Glutamatergic neuron (in vitro differentiated cells): ENCODE measurements at regions not wholly inside any gene's neighbourhood (a gene's known extent, or its start where the extent isn't known, plus 50 kb on each side); places are given as distances from the start of the nearest gene placed in this dataset.
A peak's percentile ranks its signal among the peaks of the same experiment; 100 is the strongest.

Source experiments
- DNase-seq: peaks from one replicate; pipeline ENCODE4 v3.0.0; 2022
- H3K27ac Mint-ChIP-seq: one replicate; pipeline ENCODE4 v1.8.0; 2020; ENCODE audit warnings: mild to moderate bottlenecking, mixed read lengths, inconsistent platforms; ENCODE audit not compliant: unreplicated experiment
- H3K27me3 Mint-ChIP-seq: one replicate; pipeline ENCODE4 v1.8.0; 2020; ENCODE audit warnings: mild to moderate bottlenecking, moderate library complexity, mixed read lengths, inconsistent platforms; ENCODE audit not compliant: unreplicated experiment
- H3K36me3 Mint-ChIP-seq: one replicate; pipeline ENCODE4 v1.8.0; 2020; ENCODE audit warnings: mild to moderate bottlenecking, mixed read lengths, inconsistent platforms; ENCODE audit not compliant: unreplicated experiment
- H3K4me1 Mint-ChIP-seq: one replicate; pipeline ENCODE4 v1.8.0; 2020; ENCODE audit warnings: mild to moderate bottlenecking, low read depth, mixed read lengths, inconsistent platforms; ENCODE audit not compliant: unreplicated experiment
- H3K4me3 Mint-ChIP-seq: one replicate; pipeline ENCODE4 v1.8.0; 2020; ENCODE audit warnings: mild to moderate bottlenecking, mixed read lengths, inconsistent platforms; ENCODE audit not compliant: unreplicated experiment
- H3K9me3 Mint-ChIP-seq: one replicate; pipeline ENCODE4 v1.8.0; 2020; ENCODE audit warnings: mild to moderate bottlenecking, moderate library complexity, mixed read lengths, inconsistent platforms; ENCODE audit not compliant: unreplicated experiment
- TF ChIP-seq, protein P1 (sequence below): fragments of 200-600 bp; sonication (generic); IDR thresholded peaks from one replicate; pipeline ENCODE4 v1.5.0; 2021; ENCODE audit not compliant: partially characterized antibody, unreplicated experiment

DNA sequence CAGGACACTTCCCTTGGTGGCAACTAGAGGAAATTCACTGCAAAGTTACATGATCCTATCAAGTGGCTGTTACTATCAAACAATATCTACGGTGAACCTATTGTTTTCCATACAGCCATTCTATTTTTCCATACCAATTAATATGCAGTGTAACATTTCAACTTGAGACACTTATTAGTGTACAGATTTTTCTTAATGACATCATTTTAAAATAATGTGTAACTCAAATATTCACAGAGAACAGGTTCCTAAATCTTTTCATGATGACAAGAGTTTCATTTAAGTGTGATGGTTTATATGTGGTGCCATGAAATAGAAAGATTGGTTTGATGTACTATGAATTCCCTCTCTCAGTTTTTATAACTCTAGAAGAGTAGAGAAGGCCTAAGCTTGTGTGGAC, 291.2 kb upstream of the SOX5 start:
- DNase-seq = no peak
- peaks cover 8% of the 10 kb centered on the region for H3K4me1 Mint-ChIP-seq
- no peak overlapping the region for H3K27ac Mint-ChIP-seq
- H3K4me3 Mint-ChIP-seq = no peak overlapping the region
- H3K9me3 Mint-ChIP-seq = no peaks in the 10 kb centered on the region
- no peaks in the 10 kb centered on the region for H3K36me3 Mint-ChIP-seq
- TF ChIP-seq, protein P1, sequence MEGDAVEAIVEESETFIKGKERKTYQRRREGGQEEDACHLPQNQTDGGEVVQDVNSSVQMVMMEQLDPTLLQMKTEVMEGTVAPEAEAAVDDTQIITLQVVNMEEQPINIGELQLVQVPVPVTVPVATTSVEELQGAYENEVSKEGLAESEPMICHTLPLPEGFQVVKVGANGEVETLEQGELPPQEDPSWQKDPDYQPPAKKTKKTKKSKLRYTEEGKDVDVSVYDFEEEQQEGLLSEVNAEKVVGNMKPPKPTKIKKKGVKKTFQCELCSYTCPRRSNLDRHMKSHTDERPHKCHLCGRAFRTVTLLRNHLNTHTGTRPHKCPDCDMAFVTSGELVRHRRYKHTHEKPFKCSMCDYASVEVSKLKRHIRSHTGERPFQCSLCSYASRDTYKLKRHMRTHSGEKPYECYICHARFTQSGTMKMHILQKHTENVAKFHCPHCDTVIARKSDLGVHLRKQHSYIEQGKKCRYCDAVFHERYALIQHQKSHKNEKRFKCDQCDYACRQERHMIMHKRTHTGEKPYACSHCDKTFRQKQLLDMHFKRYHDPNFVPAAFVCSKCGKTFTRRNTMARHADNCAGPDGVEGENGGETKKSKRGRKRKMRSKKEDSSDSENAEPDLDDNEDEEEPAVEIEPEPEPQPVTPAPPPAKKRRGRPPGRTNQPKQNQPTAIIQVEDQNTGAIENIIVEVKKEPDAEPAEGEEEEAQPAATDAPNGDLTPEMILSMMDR = no peak
- no peaks in the 10 kb centered on the region for H3K27me3 Mint-ChIP-seq

DNA sequence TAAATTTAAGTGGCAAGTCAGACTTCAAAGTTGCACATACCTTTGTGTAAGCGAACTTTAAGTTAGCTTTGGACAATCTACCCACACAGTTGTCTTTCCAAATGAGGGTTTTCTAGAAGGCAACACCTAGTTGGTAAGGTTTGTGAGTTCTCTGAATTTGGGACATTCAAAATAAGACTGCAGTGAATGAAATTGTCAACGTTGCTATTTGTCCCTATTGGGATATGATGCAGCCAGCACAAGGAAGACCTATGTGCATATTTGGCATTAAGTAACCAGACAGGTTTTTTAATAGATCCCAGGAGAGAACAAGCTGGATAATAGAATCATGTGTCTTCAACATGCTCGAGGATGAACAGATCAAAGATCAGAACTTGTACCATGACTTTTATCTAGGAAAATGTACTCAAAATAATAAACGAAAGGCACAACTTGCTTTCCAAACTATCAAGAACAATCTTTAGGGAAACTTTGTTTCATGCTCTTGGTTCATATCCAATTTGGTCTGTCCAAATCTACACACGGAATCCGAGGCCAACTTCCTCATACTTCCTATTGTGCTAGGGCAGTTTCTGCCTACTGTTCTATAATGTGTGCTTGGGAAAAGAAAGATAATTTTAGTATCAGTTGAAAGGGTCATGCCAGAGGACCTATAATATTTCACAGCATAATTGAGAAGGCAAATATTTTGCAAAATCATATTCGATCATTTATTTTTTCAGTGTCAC, 284.2 kb upstream of the SOX5 start:
- H3K36me3 Mint-ChIP-seq = no peaks in the 10 kb centered on the region
- H3K27me3 Mint-ChIP-seq = peaks cover 2% of the 10 kb centered on the region
- peaks cover 12% of the 10 kb centered on the region for H3K4me1 Mint-ChIP-seq
- TF ChIP-seq, protein P1 = no peak
- no peak for DNase-seq
- H3K9me3 Mint-ChIP-seq = peaks cover 1% of the 10 kb centered on the region
- no peak overlapping the region for H3K27ac Mint-ChIP-seq
- no peak overlapping the region for H3K4me3 Mint-ChIP-seq

DNA sequence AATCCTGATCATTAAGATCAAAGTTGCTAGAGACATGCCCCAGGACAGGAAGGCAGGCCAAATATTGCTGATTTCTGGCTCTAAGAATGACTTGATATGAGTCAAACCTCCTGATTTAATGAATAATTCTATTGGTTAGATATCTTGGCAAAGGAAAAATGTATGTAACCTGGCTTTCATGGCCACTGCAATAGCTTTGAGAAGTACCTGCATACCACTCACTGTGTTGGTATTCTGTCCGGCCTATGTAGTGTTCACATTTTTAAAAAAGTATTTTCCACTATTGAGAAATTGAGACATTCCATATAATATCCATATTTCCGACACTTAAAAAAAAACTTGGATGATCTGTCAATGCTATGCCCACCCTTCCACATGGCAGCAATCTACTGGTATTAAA, 283.1 kb upstream of the SOX5 start:
- Mint-ChIP-seq H3K36me3 (no peaks in the 10 kb centered on the region), H3K4me1 (peaks cover 24% of the 10 kb centered on the region)

DNA sequence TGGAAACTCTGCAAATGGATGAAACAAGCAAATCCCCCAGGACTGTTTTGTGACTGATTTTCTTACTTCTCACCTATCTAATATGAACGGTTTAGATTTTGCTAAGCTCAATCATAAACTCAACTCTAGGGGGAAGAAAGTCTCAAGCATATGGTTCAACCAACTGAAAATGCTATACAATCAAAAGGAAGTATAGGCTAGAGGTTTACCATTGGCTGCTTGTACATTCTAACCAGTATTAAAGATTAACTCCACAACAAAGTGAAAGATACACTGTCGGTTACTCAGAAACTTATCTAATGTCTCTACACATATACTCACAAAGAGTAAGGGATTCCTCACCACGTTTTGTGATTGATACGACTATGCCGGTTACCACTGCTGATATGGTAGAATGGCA, 281.8 kb upstream of the SOX5 start:
- peaks cover 31% of the 10 kb centered on the region for H3K4me1 Mint-ChIP-seq
- no peak overlapping the region for H3K4me3 Mint-ChIP-seq
- TF ChIP-seq, protein P1 = no peak
- H3K9me3 Mint-ChIP-seq = peaks cover 2% of the 10 kb centered on the region
- no peak overlapping the region for H3K27ac Mint-ChIP-seq
- DNase-seq = no peak
- H3K36me3 Mint-ChIP-seq = no peaks in the 10 kb centered on the region
- peaks cover 4% of the 10 kb centered on the region for H3K27me3 Mint-ChIP-seq

More for the DNA sequence above, 283.1 kb upstream of the SOX5 start:
- Mint-ChIP-seq H3K9me3 (peaks cover 2% of the 10 kb centered on the region), H3K27ac (no peak overlapping the region), H3K27me3 (peaks cover 4% of the 10 kb centered on the region), H3K4me3 (no peak overlapping the region)
- TF ChIP-seq, protein P1 = no peak
- DNase-seq = no peak

DNA sequence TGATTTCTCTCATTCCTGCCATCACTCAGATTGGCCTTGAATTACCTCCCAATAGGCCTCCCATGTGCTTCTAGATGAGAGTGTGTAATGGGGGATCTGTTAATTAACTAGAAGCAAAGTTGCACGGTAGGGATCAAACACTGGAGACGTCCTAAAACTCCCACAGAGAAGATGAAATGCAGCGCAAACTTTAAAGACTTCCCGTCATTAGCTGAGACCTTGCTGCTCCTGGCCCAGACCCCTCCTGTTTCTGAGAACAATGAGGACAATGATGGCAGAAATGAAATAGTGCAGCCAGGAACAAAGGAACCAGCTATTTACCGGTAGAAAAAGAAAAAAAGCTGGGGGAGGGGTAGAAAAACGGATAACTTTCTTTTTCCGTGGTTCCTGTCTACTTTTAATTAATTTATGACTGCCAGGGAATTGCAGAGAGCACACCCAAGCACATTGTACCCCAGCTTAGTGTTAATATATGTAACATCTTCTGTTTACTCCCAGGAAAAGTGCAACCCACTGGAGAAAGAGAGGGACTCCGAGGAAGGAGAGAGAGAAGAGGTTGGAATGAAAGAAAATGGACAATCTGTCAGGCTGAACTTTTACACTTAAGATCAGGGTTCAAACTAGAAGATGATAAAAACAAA, 280.7 kb upstream of the SOX5 start:
- no peak for DNase-seq

More for the DNA sequence above, 280.7 kb upstream of the SOX5 start:
- Mint-ChIP-seq H3K27me3 (peaks cover 4% of the 10 kb centered on the region), H3K36me3 (no peaks in the 10 kb centered on the region), H3K9me3 (peaks cover 2% of the 10 kb centered on the region), H3K4me3 (peak overlapping the region; percentile 17), H3K27ac (peak overlapping the region; percentile 36), H3K4me1 (peaks cover 31% of the 10 kb centered on the region)
- TF ChIP-seq, protein P1 = no peak
